OCI-LY1 (cell line): ENCODE measurements at regions not wholly inside any gene's neighbourhood (a gene's known extent, or its start where the extent isn't known, plus 50 kb on each side); places are given as distances from the start of the nearest gene placed in this dataset.

Experiments used
- H2AFZ ChIP-seq: fragments of 200-600 bp; sonication (generic), shearing (Covaris generic); 2 replicates; pipeline ENCODE4 v1.6.0; 2014; ENCODE audit warnings: antibody characterized with exemption, mild to moderate bottlenecking, low read length
- H3F3A ChIP-seq: fragments of 200-600 bp; sonication (generic), shearing (Covaris generic); 2 replicates; pipeline ENCODE4 v1.6.0; 2014; ENCODE audit warnings: mild to moderate bottlenecking, antibody characterized with exemption, low read length, moderate library complexity; ENCODE audit not compliant: insufficient read depth
- H3K27ac ChIP-seq: fragments of 200-600 bp; sonication (generic); 2 replicates; pipeline ENCODE4 v1.5.1; 2014; ENCODE audit warnings: low read length, mixed run types, mild to moderate bottlenecking, low read depth; ENCODE audit not compliant: poor library complexity, severe bottlenecking
- H3K27me3 ChIP-seq: fragments of 200-600 bp; sonication (generic); 2 replicates; pipeline ENCODE4 v1.6.0; 2014; ENCODE audit warnings: antibody characterized with exemption, mild to moderate bottlenecking, low read length, moderate library complexity; ENCODE audit not compliant: insufficient read depth
- H3K36me3 ChIP-seq: fragments of 200-600 bp; sonication (generic); 2 replicates; pipeline ENCODE4 v1.6.1; 2014; ENCODE audit warnings: mild to moderate bottlenecking, antibody characterized with exemption, low read length, moderate library complexity, mixed read lengths; ENCODE audit not compliant: insufficient read depth
- H3K4me1 ChIP-seq: fragments of 200-600 bp; sonication (generic); 2 replicates; pipeline ENCODE4 v1.5.1; 2014; ENCODE audit warnings: mild to moderate bottlenecking, low read length, moderate library complexity; ENCODE audit not compliant: insufficient read depth, severe bottlenecking
- H3K4me2 ChIP-seq: fragments of 200-600 bp; sonication (generic), shearing (Covaris generic); 2 replicates; pipeline ENCODE4 v1.6.1; 2014; ENCODE audit warnings: low read length
- H3K4me3 ChIP-seq: fragments of 200-600 bp; sonication (generic); 2 replicates; pipeline ENCODE4 v1.5.1; 2014; ENCODE audit warnings: low read length, low read depth, mild to moderate bottlenecking, mixed read lengths; ENCODE audit not compliant: poor library complexity, severe bottlenecking
- H3K79me2 ChIP-seq: fragments of 200-600 bp; shearing (Covaris generic); 2 replicates; pipeline ENCODE4 v1.6.1; 2016; ENCODE audit warnings: mixed run types, low read length, mixed read lengths; ENCODE audit not compliant: insufficient read depth
- H3K9ac ChIP-seq: fragments of 200-600 bp; sonication (generic), shearing (Covaris generic); 2 replicates; pipeline ENCODE4 v1.6.1; 2014; ENCODE audit warnings: mild to moderate bottlenecking, low read length, mixed read lengths
- H3K9me2 ChIP-seq: fragments of 200-600 bp; sonication (generic), shearing (Covaris generic); 2 replicates; pipeline ENCODE4 v1.6.1; 2014; ENCODE audit warnings: low read depth, mild to moderate bottlenecking, low read length, mixed read lengths
- H3K9me3 ChIP-seq: fragments of 200-600 bp; shearing (Covaris generic); 2 replicates; pipeline ENCODE4 v1.6.1; 2014; ENCODE audit warnings: low read length, mixed read lengths
- H4K20me1 ChIP-seq: fragments of 200-600 bp; sonication (generic), shearing (Covaris generic); 2 replicates; pipeline ENCODE4 v1.6.0; 2016; ENCODE audit warnings: mild to moderate bottlenecking, low read length; ENCODE audit not compliant: insufficient read depth
- CTCF ChIP-seq: fragments of 200-600 bp; sonication (generic), shearing (Covaris generic); IDR thresholded peaks from 2 replicates; pipeline ENCODE4 v1.5.1; 2017; ENCODE audit warnings: mild to moderate bottlenecking, antibody characterized with exemption, low read length, moderate library complexity, mixed read lengths
- EZH2 ChIP-seq: fragments of 200-600 bp; sonication (generic), shearing (Covaris generic); IDR thresholded peaks from 2 replicates; pipeline ENCODE4 v1.8.0; 2017; ENCODE audit warnings: borderline replicate concordance, mixed run types, mild to moderate bottlenecking, antibody characterized with exemption, low read length, moderate library complexity, mixed read lengths

DNA sequence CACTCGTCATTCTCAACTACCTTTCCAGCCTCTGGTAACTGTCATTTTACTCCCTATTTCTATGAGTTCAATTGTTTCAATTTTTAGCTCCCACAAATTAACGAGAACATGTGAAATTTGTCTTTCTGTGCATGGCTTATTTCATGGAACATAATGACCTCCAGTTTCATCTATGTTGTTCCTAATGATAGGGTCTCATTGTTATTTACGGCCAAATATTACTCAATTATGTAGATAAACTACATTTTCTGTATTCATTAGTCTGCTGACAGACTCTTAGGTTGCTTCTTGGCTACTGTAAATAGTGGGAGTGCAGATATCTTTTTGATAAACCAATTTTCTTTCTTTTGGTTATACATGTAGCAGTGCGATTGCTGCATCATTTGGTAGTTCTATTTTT, 374.9 kb upstream of the ROBO1 start:
- Histone ChIP-seq H3K36me3 (no peaks in the 10 kb centered on the region), H3K4me1 (no peaks in the 10 kb centered on the region), H4K20me1 (no peaks in the 10 kb centered on the region), H3K9ac (no peak overlapping the region), H3K27ac (no peak overlapping the region), H3K9me2 (no peaks in the 10 kb centered on the region), H3K27me3 (no peaks in the 10 kb centered on the region), H3K9me3 (no peaks in the 10 kb centered on the region), H3K4me3 (no peak overlapping the region), H2AFZ (no peak overlapping the region), H3K79me2 (no peaks in the 10 kb centered on the region), H3K4me2 (no peak overlapping the region), H3F3A (no peaks in the 10 kb centered on the region)
- TF ChIP-seq EZH2 (no peak), CTCF (no peak)

- Histone ChIP-seq H3K4me2 (no peak overlapping the region), H3K27me3 (no peaks in the 10 kb centered on the region), H3F3A (no peaks in the 10 kb centered on the region), H3K9ac (no peak overlapping the region), H4K20me1 (no peaks in the 10 kb centered on the region), H2AFZ (no peak overlapping the region), H3K27ac (no peak overlapping the region), H3K36me3 (no peaks in the 10 kb centered on the region), H3K4me3 (no peak overlapping the region), H3K4me1 (no peaks in the 10 kb centered on the region), H3K9me3 (no peaks in the 10 kb centered on the region), H3K9me2 (no peaks in the 10 kb centered on the region), H3K79me2 (no peaks in the 10 kb centered on the region)
- TF ChIP-seq CTCF: no peak
- no peak for TF ChIP-seq EZH2
Observed at GRCh38 chr3:80141557-80141956, 373.8 kb upstream of the ROBO1 start.

GRCh38 chr3:80116281-80116680, 348.5 kb upstream of the ROBO1 start:
- Histone ChIP-seq H3K9me3 (no peaks in the 10 kb centered on the region), H3K27ac (no peak overlapping the region), H3K4me2 (no peak overlapping the region), H3K79me2 (no peaks in the 10 kb centered on the region), H3K9me2 (no peaks in the 10 kb centered on the region), H3K36me3 (no peaks in the 10 kb centered on the region), H3K9ac (no peak overlapping the region), H3K4me1 (no peaks in the 10 kb centered on the region), H2AFZ (no peak overlapping the region), H3K4me3 (no peak overlapping the region), H3F3A (no peaks in the 10 kb centered on the region), H4K20me1 (no peaks in the 10 kb centered on the region), H3K27me3 (no peaks in the 10 kb centered on the region)
- no peak for TF ChIP-seq EZH2
- TF ChIP-seq CTCF: no peak
